Muscle of back (tissue), 3 donors: ENCODE measurements at regions not wholly inside any gene's neighbourhood (a gene's known extent, or its start where the extent isn't known, plus 50 kb on each side); places are given as distances from the start of the nearest gene placed in this dataset.

Experiments
- DNase-seq, 3 donors: peaks; one replicate each; pipeline versions ENCODE4 v3.0.0 to v3.0.0-alpha.2; 2013

GRCh38 chr9:79012561-79012960 lies 559.2 kb upstream of the TLE4 start:
- no peak for DNase-seq

- peak in 1 of 3 donors; percentile 30 for DNase-seq
These were observed 557.8 kb upstream of the TLE4 start for GRCh38 chr9:79013715-79014610.

GRCh38 chr9:79014929-79015699 lies 556.7 kb upstream of the TLE4 start:
- DNase-seq, result no peak

GRCh38 chr9:79015951-79016350 lies 555.8 kb upstream of the TLE4 start:
- DNase-seq, result no peak

DNA sequence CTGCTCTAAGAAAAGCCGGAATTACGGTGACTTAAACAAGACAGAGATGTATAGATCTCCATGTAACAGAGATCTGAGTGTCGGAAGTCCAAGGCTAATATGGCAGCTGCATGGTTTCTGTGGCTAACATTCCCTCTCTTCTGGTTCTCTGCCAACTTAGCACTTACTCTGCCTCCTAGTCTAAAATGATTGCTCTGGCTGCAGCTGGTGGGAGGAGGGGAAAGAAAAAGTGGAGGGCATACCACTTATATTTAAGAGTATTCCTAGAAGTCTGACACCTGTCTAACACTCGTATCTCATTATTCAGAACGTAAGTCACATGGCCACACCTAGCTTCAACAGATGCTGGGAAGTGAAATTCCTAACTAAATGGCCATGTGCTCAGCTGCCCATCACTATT lies 551.5 kb upstream of the TLE4 start:
- peak in 2 of 3 donors; percentile 4 to 8 for DNase-seq

- no peak for DNase-seq
These were observed 550.7 kb upstream of the TLE4 start for GRCh38 chr9:79021084-79021483.

DNA sequence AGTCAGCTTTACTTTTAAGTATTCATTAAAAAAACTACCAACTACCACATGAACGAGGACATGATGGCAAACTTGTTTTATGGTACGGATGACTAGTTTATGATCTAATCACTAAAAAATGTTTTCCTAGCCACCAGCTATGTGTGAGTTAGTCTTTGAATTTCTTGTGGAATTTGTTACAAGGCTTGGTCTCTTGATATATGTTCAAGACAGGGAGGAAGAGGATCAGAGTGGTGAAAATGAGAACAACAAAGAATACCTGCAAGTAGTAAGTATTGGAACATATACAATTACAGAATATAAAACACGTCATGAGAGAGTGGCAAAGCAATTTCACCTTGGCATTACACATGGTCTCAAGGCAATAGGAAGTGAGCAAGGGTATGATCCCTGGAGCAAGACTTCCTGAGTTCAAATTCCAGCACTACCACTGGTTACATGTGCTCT lies 548.6 kb upstream of the TLE4 start:
- peak in 1 of 3 donors; percentile 87 for DNase-seq

DNA sequence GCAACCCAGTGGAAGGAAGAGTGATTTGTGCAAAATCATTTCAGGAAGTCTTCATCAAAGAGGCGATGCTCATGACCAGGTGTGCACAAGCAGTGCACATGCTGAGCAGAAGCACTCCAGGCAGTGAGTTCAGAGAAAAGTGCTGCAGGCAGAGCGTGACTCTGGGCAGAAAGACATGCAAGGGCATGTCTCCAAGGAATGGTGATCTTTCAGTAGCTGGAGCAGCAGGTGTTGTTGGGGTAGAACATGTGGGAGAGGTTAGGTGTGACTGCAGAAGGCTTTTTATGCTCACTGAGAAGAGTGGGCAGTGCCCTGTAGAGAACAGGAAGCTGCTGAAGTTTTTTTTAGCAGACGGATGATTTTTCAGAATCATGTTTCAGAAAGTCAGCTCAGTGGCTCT lies 545.4 kb upstream of the TLE4 start:
- no peak for DNase-seq

DNA sequence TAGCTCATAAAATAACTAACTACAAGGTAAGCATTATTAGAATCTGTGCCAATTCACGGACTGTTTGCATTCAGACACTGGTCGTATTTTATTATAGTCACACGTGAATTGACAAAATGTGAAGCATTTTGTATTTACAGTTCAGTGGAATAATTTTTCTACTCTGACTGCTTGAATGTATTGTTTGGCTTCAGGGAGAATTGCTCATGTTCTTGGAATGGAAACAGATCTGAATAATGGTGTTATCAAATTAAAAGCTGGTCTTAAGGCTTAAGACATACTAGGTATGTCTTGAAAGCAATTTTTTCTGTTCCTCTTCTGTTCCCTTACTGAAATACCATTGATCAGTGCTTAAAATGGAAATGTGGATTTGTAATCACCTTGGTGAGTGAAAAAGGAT lies 543.7 kb upstream of the TLE4 start:
- no peak for DNase-seq

DNA sequence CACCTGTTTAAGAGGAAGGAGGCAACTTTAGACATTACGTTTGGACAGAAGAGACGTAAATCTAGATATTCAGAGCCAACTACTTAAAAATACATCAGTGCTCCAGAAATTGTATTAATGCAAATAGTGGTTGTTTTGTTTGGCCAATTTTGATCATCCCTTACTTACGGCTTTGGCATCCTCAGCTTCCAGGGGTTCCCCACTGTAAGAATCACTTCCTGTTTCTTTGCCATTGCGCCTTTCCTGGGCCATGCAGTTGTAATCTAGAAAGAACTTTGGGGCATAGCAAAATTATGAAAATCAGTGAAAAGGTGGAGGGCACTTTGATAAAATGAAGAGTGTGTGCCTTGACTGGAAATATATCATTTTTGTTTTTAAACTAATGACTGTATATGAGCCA lies 537.2 kb upstream of the TLE4 start:
- no peak for DNase-seq

DNA sequence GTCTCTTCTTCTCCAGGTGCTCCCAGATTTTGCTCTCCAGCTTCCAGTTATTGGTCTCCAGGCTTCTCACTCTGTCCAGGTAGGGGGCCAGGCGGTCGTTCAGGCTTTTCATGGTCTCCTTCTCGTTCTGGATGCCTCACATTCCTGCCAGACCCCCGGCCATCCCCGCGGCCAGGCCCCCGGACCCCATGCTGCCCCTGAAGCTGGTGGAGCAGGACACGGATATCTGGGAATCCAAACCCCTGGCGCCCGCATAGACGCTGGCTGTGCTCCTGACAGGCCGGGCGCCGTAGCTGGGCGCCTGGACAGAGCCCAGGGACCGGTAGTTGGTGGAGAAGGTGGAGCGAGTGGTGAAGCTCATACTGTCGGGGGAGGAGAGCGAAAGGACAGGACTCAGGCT lies 534.4 kb upstream of the TLE4 start:
- no peak for DNase-seq

- no peak for DNase-seq
These were observed 531.1 kb upstream of the TLE4 start for GRCh38 chr9:79040671-79041070.

DNA sequence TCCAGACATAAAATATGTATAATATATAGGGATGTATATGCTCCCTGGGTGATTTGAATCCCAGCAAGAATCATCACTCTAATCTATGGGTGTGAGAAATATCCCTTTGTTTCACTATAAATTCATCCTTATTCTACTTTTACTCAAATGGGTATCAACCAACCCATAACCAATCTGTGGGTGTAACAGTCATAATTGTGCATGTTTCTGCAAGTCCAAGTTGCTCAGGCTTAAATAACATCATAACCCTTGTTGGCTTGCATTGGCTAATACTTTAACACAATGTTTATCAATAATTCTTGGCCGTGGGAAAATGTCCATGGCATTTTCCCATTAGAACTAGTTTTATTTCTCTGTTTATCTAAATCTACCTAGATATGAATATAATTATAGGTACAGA lies 530.5 kb upstream of the TLE4 start:
- no peak for DNase-seq

DNA sequence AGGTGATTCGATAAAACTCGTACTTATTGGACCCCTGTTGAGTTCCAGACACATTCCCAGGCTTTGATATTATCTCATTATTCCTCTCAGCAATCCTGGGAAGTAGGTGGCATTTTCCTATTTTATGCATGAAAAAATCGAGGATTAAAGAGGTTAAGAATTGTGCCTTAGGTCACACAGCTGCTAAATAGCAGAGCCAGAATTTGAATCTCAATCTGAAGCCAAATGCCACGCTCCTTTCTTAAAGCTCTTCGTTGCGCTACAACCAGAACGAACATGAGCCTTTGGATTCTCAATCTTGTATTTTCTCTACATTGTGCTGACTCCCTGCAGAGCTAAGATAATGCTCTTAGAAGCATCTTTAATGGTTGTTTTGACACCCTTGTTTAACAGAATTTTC lies 527.8 kb upstream of the TLE4 start:
- peak in 2 of 3 donors; percentile 5 to 30 for DNase-seq

GRCh38 chr9:79046401-79046800 lies 525.4 kb upstream of the TLE4 start:
- no peak for DNase-seq

DNA sequence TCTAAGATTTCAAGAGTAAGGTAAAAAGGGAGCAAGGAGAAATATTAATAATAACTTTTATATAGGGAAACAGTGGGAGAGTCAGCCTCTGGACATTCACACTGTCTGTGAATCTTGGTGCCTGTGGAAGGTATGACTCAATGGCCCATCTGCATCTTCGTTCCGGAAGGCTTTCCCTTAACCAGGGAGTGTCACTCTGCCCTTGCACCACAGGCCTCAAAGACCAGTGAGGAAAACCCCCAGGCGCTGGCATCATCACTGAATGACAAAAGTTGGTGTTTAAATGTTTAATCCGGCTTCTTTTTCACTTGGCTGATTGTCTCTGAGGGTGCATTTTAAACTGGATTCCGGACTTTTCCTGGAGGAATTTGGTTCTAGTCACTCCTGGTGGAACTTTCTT lies 522.4 kb upstream of the TLE4 start:
- no peak for DNase-seq

- DNase-seq, result no peak
These were observed 518.2 kb upstream of the TLE4 start for GRCh38 chr9:79053598-79053997.

DNA sequence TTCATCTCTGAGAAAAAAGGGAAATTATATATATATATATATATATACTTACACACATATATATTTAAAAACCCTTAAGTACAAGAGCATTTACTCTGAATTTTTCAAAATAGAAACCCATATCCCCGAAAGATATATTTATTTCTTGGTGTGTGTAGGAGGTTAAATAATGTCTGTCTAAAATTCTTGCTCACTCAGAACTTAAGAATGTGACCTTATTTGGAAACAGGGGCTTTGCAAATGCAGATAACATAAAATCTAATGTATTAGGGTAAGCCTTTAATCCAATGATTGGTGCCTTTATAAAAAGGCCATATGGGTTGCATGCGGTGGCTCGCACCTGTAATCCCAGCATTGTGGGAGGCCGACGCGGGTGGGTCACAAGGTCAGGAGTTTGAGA lies 517.3 kb upstream of the TLE4 start:
- DNase-seq, result no peak

DNA sequence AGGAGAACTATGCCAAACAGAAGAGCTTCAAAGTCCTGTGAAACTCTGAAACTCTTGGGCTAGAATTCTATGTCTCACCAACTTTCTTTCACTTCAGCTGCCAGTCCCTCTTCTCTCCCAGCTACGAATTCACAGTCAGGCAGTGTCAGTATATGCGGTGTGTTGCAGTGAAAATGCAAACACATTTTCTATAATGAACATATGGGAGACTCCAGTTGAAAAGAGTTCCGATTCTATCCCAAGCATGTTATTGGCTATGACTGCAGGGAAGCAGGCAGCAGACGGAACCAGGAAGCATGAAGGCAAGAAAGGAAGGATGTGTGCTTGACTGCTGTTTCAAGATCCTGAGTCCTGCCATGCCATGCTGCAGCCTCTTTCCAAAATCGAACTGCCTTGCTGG lies 515.7 kb upstream of the TLE4 start:
- DNase-seq, result no peak

DNA sequence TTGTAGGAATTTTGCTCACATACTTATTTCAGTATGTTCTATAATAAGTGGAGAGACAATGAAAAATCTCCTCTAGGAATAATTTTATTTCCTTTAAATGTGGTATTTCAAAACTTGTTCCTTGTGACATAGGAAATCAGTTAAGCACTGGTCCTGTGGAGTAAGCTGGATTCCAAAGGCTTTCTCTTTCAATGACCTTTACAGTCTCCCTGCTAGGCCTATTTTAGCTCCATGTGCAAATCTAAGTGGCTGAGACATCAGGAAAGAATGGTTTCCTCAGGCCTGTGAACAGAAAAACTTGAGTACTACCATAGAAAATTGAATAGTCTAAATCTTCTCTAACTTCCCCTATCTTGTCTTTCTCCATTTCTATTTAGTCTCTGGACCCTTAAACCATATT lies 514.2 kb upstream of the TLE4 start:
- no peak for DNase-seq

DNA sequence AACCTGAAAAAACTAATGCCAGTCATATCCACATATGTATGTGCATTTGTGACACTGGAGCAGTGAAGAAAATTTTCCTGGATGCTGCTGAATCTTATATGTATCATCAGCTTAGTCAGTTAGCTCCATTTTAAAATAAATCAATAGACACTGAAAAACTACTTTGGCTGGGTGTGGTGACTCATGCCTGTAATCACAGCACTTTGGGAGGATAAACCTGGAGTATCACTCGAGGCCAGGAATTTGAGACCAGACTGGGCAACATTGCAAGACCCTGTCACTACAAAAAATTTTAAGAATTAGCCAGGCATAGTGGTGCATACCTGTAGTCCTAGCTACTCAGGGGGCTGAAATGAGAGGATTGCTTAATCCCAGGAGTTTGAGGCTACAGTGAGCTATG lies 511.0 kb upstream of the TLE4 start:
- no peak for DNase-seq

DNA sequence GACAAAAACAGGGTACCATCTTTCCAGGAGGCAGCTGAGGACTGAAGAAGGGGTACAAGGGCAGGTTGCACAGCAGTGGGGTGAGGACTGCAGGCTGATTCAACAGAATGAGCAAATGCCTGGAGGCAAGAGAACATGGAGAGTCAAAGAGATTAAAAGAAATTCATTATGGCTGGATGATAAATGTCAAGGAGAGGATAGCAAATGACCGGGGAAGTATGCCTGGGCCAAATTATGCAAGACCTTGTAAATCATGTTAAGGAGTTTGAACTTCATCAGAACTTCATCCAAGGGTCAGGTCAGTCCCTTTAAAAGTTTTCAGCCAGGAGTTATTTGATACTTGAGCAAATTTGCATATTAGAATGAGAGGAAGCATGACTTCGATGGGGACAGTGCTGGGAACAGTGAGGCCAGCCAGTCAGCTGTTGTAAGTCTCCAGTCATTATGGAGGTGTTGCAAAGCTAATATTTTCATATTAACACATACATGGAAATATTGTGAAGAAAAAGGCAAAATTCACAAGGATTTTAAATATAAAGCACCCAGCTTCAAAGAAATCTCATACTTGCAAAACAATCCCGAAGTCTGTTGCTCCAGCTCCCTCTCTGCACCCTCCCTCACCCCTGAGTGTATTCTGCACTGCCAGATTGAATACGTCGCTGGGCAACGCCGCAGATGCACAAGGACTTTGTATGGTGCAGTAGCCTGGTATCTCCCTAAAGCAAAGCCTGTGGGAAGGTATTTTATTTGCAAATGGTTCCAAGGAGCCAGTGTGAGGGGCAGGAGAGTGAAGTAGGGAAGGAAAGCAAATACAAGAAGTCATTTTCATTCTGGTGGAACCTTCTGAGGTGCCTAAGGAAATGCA lies 509.8 kb upstream of the TLE4 start:
- DNase-seq, result no peak
